HG03558 (cell line): ENCODE measurements at regions not wholly inside any gene's neighbourhood (a gene's known extent, or its start where the extent isn't known, plus 50 kb on each side); places are given as distances from the start of the nearest gene placed in this dataset.
A peak's percentile ranks its signal among the peaks of the same experiment; 100 is the strongest.

Source experiments
- ATAC-seq: cut with Tn5 transposase; IDR thresholded peaks from one replicate; pipeline ENCODE4 v1.9.1; 2021; ENCODE audit warnings: moderate number of reproducible peaks; ENCODE audit not compliant: unreplicated experiment; ENCODE audit errors: extremely low read depth

- ATAC-seq: peak; percentile 1
Observed at GRCh38 chr5:42908086-42908485, 96.4 kb upstream of the SELENOP start.

- ATAC-seq: no peak
Observed at GRCh38 chr5:42905827-42906226, 94.1 kb upstream of the SELENOP start.

- no peak for ATAC-seq
Observed at GRCh38 chr5:42900734-42901133, 89.0 kb upstream of the SELENOP start.

GRCh38 chr5:42898760-42899159 is 87.1 kb upstream of the SELENOP start:
- no peak for ATAC-seq

- no peak for ATAC-seq
Observed at GRCh38 chr5:42896523-42896922, 84.8 kb upstream of the SELENOP start.

GRCh38 chr5:42894057-42894456 is 82.4 kb upstream of the SELENOP start:
- ATAC-seq: no peak

GRCh38 chr5:42889311-42889933 is 77.7 kb upstream of the SELENOP start:
- ATAC-seq: peak; percentile 96

- no peak for ATAC-seq
Observed at GRCh38 chr5:42888771-42889170, 77.1 kb upstream of the SELENOP start.

- ATAC-seq: no peak
Observed at GRCh38 chr5:42887575-42887974, 75.9 kb upstream of the SELENOP start.

GRCh38 chr5:42887097-42887496 is 75.4 kb upstream of the SELENOP start:
- no peak for ATAC-seq

- ATAC-seq: no peak
Observed at GRCh38 chr5:42886635-42887034, 74.9 kb upstream of the SELENOP start.

GRCh38 chr5:42884326-42884725 is 72.6 kb upstream of the SELENOP start:
- ATAC-seq: no peak

GRCh38 chr5:42881416-42882117 is 69.9 kb upstream of the SELENOP start:
- no peak for ATAC-seq

GRCh38 chr5:42880496-42881150 is 68.9 kb upstream of the SELENOP start:
- no peak for ATAC-seq

- no peak for ATAC-seq
Observed at GRCh38 chr5:42879291-42879690, 67.6 kb upstream of the SELENOP start.

- no peak for ATAC-seq
Observed at GRCh38 chr5:42878550-42878949, 66.9 kb upstream of the SELENOP start.

GRCh38 chr5:42878041-42878440 is 66.3 kb upstream of the SELENOP start:
- ATAC-seq: no peak

GRCh38 chr5:42877431-42877830 is 65.7 kb upstream of the SELENOP start:
- no peak for ATAC-seq

- ATAC-seq: no peak
Observed at GRCh38 chr5:42876375-42876844, 64.7 kb upstream of the SELENOP start.

GRCh38 chr5:42875785-42876374 is 64.2 kb upstream of the SELENOP start:
- no peak for ATAC-seq

GRCh38 chr5:42875211-42875610 is 63.5 kb upstream of the SELENOP start:
- ATAC-seq: no peak
